LNCaP clone FGC (cell line): ENCODE measurements at regions not wholly inside any gene's neighbourhood (a gene's known extent, or its start where the extent isn't known, plus 50 kb on each side); places are given as distances from the start of the nearest gene placed in this dataset.

Source experiments
- DNase-seq: peaks from one replicate; pipeline ENCODE4 v3.0.0-alpha.2; 2011; ENCODE audit warnings: low read depth
- H3K4me3 ChIP-seq: 2 replicates; pipeline ENCODE4 v1.5.1; 2011; ENCODE audit warnings: mild to moderate bottlenecking, low read depth, low read length, control low read depth
- TF ChIP-seq, protein P1 (sequence below): IDR thresholded peaks from 2 replicates; pipeline ENCODE4 v1.5.1; 2012; ENCODE audit warnings: mild to moderate bottlenecking; ENCODE audit not compliant: control insufficient read depth, insufficient read depth; ENCODE audit errors: extremely low read depth

DNA sequence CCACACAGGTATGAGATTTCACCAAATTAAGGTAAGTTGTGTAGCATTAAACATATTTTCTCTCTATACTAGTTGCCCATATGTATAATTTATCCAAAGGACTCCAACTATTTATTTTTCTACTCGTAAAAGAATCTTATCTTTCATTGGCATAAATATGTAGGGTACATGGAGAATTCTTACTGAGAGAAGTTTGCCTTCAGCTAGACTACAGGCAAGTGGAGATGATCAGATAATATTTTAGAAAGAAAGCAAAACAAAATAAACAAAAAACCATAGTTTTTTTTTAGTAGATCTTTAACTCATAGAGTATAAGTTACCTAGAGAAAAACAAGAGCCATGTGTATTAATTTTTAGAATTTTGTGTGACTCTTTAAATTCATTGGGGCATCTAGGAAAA, 743.1 kb upstream of the ARRDC3 start:
- H3K4me3 ChIP-seq = no peak overlapping the region
- TF ChIP-seq, protein P1, sequence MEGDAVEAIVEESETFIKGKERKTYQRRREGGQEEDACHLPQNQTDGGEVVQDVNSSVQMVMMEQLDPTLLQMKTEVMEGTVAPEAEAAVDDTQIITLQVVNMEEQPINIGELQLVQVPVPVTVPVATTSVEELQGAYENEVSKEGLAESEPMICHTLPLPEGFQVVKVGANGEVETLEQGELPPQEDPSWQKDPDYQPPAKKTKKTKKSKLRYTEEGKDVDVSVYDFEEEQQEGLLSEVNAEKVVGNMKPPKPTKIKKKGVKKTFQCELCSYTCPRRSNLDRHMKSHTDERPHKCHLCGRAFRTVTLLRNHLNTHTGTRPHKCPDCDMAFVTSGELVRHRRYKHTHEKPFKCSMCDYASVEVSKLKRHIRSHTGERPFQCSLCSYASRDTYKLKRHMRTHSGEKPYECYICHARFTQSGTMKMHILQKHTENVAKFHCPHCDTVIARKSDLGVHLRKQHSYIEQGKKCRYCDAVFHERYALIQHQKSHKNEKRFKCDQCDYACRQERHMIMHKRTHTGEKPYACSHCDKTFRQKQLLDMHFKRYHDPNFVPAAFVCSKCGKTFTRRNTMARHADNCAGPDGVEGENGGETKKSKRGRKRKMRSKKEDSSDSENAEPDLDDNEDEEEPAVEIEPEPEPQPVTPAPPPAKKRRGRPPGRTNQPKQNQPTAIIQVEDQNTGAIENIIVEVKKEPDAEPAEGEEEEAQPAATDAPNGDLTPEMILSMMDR = no peak
- DNase-seq = peak; percentile 1

DNA sequence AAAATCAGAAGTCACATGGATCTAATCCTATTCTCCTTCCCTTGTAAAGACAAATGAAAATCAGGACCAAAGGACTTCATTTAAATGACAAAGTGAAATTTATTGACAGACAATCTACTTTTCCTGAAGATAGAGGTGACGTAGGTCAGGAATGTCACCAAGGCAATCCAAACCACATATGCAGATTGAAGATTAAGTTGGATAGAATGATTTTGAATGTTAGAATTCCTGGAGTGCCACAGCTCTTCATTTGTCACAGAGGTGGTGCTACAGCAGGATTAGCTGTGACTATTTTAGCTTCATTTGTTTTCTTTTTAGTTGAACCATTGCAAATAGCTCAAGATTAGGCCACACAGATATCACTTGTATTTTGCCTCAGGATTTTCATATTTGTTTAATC, 736.0 kb upstream of the ARRDC3 start:
- no peak for DNase-seq
- TF ChIP-seq, protein P1 = no peak
- H3K4me3 ChIP-seq = no peak overlapping the region

DNA sequence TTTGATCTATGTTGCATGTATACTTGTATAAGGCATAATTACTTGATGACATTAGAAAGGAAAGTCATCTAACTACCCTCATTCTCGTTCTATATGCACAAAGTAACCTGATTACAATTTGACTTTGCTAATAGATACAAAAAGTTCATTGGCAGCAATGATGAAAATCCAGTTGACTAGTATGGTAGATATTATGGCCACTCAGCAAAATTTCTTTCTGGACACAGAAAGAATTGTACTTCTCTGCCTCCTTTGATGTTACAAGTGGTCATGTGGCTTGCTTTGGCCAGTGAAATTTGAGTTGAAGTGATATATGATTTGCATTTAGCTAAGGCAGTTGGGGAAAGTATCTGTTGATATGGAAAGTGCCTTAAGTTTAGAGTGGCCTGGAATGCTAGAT, 723.7 kb upstream of the ARRDC3 start:
- TF ChIP-seq, protein P1 = no peak
- no peak overlapping the region for H3K4me3 ChIP-seq
- no peak for DNase-seq

DNA sequence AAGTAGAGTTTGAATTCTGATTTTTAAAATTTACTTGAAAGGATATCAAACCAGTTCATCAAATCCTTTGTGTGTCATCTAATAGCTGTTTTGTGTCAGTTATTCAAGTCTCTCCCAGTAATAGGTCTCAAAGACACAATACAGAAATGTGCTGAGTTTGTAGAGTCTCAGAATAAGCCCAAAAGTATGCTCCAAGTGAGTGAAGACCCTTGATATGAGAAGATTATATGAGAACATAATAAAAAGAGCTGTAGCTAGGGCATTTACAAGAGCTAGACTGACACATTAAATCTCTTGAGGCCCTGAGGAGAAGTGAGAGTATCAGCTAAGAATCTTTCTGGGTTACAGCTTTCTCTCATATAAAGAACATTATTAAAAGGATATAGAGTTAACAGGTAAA, 721.0 kb upstream of the ARRDC3 start:
- no peak for DNase-seq
- no peak overlapping the region for H3K4me3 ChIP-seq
- TF ChIP-seq, protein P1 = no peak

DNA sequence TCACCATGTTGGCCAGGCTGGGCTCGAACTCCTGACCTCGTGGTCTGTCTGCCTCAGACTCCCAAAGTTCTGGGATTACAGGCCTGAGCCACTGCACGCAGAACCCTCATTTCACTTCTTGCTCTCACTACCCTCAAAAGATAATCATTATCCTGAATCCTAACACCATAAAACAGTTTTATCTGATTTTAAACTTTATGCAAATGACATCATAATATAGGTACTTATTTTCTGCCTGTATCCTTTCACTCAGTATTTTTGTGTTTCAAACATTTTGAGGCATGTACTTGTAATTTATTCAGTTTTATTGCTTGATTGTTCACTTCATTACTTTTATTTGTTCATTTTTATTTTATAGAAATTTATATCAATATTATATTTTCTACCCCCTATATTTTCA, 719.2 kb upstream of the ARRDC3 start:
- no peak overlapping the region for H3K4me3 ChIP-seq
- TF ChIP-seq, protein P1 = no peak
- no peak for DNase-seq

DNA sequence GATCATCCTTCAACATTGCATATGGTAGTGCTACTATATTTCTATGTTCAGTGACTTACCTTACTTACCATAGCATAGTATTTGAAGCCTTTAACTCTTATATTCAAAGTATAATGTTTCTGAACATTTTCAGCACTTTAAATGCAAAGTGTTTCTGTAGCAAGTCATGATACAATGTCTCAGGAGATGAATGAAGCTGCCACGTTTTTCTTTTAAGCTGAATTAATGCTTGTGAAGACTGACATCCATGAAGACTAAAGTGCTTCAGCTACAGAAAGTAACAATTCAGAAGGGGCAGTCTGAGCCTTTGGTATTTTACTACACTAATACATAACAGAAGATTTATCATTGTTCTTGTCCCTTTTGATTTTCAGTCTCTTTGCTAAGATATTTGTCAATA, 709.1 kb upstream of the ARRDC3 start:
- TF ChIP-seq, protein P1 = no peak
- no peak overlapping the region for H3K4me3 ChIP-seq
- no peak for DNase-seq

DNA sequence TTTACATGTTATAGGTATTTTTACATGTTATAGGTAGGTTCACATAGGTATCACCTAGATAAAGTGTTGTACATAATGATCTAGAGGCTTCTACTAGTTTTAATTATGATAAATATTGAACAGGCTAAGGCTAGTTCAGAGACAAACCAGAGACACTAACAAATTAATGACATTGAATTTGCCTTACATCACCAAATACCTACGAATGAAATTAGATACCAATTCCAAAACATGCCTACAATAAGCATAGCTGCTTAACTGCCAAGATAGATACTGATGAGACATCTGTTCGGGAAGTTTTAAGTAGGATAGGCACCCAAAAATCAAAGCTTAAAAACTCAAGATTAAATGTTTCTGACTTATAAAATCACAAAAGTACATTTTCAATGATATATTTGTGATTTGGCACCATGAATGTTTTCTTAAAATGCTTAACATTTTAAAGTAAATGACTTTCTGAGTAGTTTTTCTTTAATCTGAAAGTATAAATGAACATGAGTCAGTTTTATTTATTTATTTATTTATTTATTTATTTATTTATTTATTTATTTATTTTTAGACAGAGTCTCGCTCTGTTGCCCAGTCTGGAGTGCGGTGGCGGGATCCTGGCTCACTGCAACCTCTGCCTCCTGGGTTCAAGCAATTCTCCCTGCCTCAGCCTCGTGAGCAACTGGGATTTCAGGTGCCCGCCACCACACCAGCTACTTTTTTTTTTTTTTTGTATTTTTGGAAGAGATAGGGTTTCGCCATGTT, 703.1 kb upstream of the ARRDC3 start:
- TF ChIP-seq, protein P1 = no peak
- H3K4me3 ChIP-seq = no peak overlapping the region
- no peak for DNase-seq
